OCI-LY1 (cell line): ENCODE measurements at regions not wholly inside any gene's neighbourhood (a gene's known extent, or its start where the extent isn't known, plus 50 kb on each side); places are given as distances from the start of the nearest gene placed in this dataset.

Source experiments
- H2AFZ ChIP-seq: fragments of 200-600 bp; sonication (generic), shearing (Covaris generic); 2 replicates; pipeline ENCODE4 v1.6.0; 2014; ENCODE audit warnings: antibody characterized with exemption, mild to moderate bottlenecking, low read length
- H3F3A ChIP-seq: fragments of 200-600 bp; sonication (generic), shearing (Covaris generic); 2 replicates; pipeline ENCODE4 v1.6.0; 2014; ENCODE audit warnings: mild to moderate bottlenecking, antibody characterized with exemption, low read length, moderate library complexity; ENCODE audit not compliant: insufficient read depth
- H3K27ac ChIP-seq: fragments of 200-600 bp; sonication (generic); 2 replicates; pipeline ENCODE4 v1.5.1; 2014; ENCODE audit warnings: low read length, mixed run types, mild to moderate bottlenecking, low read depth; ENCODE audit not compliant: poor library complexity, severe bottlenecking
- H3K27me3 ChIP-seq: fragments of 200-600 bp; sonication (generic); 2 replicates; pipeline ENCODE4 v1.6.0; 2014; ENCODE audit warnings: antibody characterized with exemption, mild to moderate bottlenecking, low read length, moderate library complexity; ENCODE audit not compliant: insufficient read depth
- H3K36me3 ChIP-seq: fragments of 200-600 bp; sonication (generic); 2 replicates; pipeline ENCODE4 v1.6.1; 2014; ENCODE audit warnings: mild to moderate bottlenecking, antibody characterized with exemption, low read length, moderate library complexity, mixed read lengths; ENCODE audit not compliant: insufficient read depth
- H3K4me1 ChIP-seq: fragments of 200-600 bp; sonication (generic); 2 replicates; pipeline ENCODE4 v1.5.1; 2014; ENCODE audit warnings: mild to moderate bottlenecking, low read length, moderate library complexity; ENCODE audit not compliant: insufficient read depth, severe bottlenecking
- H3K4me2 ChIP-seq: fragments of 200-600 bp; sonication (generic), shearing (Covaris generic); 2 replicates; pipeline ENCODE4 v1.6.1; 2014; ENCODE audit warnings: low read length
- H3K4me3 ChIP-seq: fragments of 200-600 bp; sonication (generic); 2 replicates; pipeline ENCODE4 v1.5.1; 2014; ENCODE audit warnings: low read length, low read depth, mild to moderate bottlenecking, mixed read lengths; ENCODE audit not compliant: poor library complexity, severe bottlenecking
- H3K79me2 ChIP-seq: fragments of 200-600 bp; shearing (Covaris generic); 2 replicates; pipeline ENCODE4 v1.6.1; 2016; ENCODE audit warnings: mixed run types, low read length, mixed read lengths; ENCODE audit not compliant: insufficient read depth
- H3K9ac ChIP-seq: fragments of 200-600 bp; sonication (generic), shearing (Covaris generic); 2 replicates; pipeline ENCODE4 v1.6.1; 2014; ENCODE audit warnings: mild to moderate bottlenecking, low read length, mixed read lengths
- H3K9me2 ChIP-seq: fragments of 200-600 bp; sonication (generic), shearing (Covaris generic); 2 replicates; pipeline ENCODE4 v1.6.1; 2014; ENCODE audit warnings: low read depth, mild to moderate bottlenecking, low read length, mixed read lengths
- H3K9me3 ChIP-seq: fragments of 200-600 bp; shearing (Covaris generic); 2 replicates; pipeline ENCODE4 v1.6.1; 2014; ENCODE audit warnings: low read length, mixed read lengths
- H4K20me1 ChIP-seq: fragments of 200-600 bp; sonication (generic), shearing (Covaris generic); 2 replicates; pipeline ENCODE4 v1.6.0; 2016; ENCODE audit warnings: mild to moderate bottlenecking, low read length; ENCODE audit not compliant: insufficient read depth
- CTCF ChIP-seq: fragments of 200-600 bp; sonication (generic), shearing (Covaris generic); IDR thresholded peaks from 2 replicates; pipeline ENCODE4 v1.5.1; 2017; ENCODE audit warnings: mild to moderate bottlenecking, antibody characterized with exemption, low read length, moderate library complexity, mixed read lengths
- EZH2 ChIP-seq: fragments of 200-600 bp; sonication (generic), shearing (Covaris generic); IDR thresholded peaks from 2 replicates; pipeline ENCODE4 v1.8.0; 2017; ENCODE audit warnings: borderline replicate concordance, mixed run types, mild to moderate bottlenecking, antibody characterized with exemption, low read length, moderate library complexity, mixed read lengths

- H3K9me2 ChIP-seq, result no peaks in the 10 kb centered on the region
- H3K27me3 ChIP-seq, result no peaks in the 10 kb centered on the region
- no peak overlapping the region for H3K4me2 ChIP-seq
- no peak overlapping the region for H3K9ac ChIP-seq
- H3K27ac ChIP-seq, result no peak overlapping the region
- no peak overlapping the region for H2AFZ ChIP-seq
- TF ChIP-seq EZH2 (no peak), CTCF (no peak)
- H3K79me2 ChIP-seq, result no peaks in the 10 kb centered on the region
- no peaks in the 10 kb centered on the region for H3F3A ChIP-seq
- no peak overlapping the region for H3K4me3 ChIP-seq
- no peaks in the 10 kb centered on the region for H4K20me1 ChIP-seq
- no peaks in the 10 kb centered on the region for H3K4me1 ChIP-seq
- no peaks in the 10 kb centered on the region for H3K9me3 ChIP-seq
- no peaks in the 10 kb centered on the region for H3K36me3 ChIP-seq
Observed at GRCh38 chr20:6482486-6482885, 285.0 kb upstream of the BMP2 start.

- TF ChIP-seq CTCF (no peak), EZH2 (no peak)
- Histone ChIP-seq H4K20me1 (no peaks in the 10 kb centered on the region), H3K9me3 (no peaks in the 10 kb centered on the region), H3K9ac (no peak overlapping the region), H3K36me3 (no peaks in the 10 kb centered on the region), H2AFZ (no peak overlapping the region), H3K27ac (no peak overlapping the region), H3K4me1 (no peaks in the 10 kb centered on the region), H3F3A (no peaks in the 10 kb centered on the region), H3K4me2 (no peak overlapping the region), H3K27me3 (no peaks in the 10 kb centered on the region), H3K4me3 (no peak overlapping the region), H3K79me2 (no peaks in the 10 kb centered on the region), H3K9me2 (no peaks in the 10 kb centered on the region)
Observed at GRCh38 chr20:6480328-6481200, 286.9 kb upstream of the BMP2 start.

- TF ChIP-seq CTCF (no peak), EZH2 (no peak)
- Histone ChIP-seq H3K79me2 (no peaks in the 10 kb centered on the region), H3K9ac (no peak overlapping the region), H3K27ac (no peak overlapping the region), H3K4me3 (no peak overlapping the region), H3K9me3 (no peaks in the 10 kb centered on the region), H4K20me1 (no peaks in the 10 kb centered on the region), H3K36me3 (no peaks in the 10 kb centered on the region), H3F3A (no peaks in the 10 kb centered on the region), H3K27me3 (no peaks in the 10 kb centered on the region), H3K9me2 (no peaks in the 10 kb centered on the region), H3K4me1 (no peaks in the 10 kb centered on the region), H2AFZ (no peak overlapping the region), H3K4me2 (no peak overlapping the region)
Observed at GRCh38 chr20:6473197-6473596, 294.3 kb upstream of the BMP2 start.
